ENCODE measurements at regions not wholly inside any gene's neighbourhood (a gene's known extent, or its start where the extent isn't known, plus 50 kb on each side); places are given as distances from the start of the nearest gene placed in this dataset.
"Not testable (repeated sequence)": the region's sequence is repeated elsewhere in the genome, so short reads cannot be mapped to it uniquely, and the experiment has no call there.

GRCh38 chr2:150204451-150204850 lies 283.0 kb downstream of the RND3 start:
- FAIRE-seq: no peak

DNA sequence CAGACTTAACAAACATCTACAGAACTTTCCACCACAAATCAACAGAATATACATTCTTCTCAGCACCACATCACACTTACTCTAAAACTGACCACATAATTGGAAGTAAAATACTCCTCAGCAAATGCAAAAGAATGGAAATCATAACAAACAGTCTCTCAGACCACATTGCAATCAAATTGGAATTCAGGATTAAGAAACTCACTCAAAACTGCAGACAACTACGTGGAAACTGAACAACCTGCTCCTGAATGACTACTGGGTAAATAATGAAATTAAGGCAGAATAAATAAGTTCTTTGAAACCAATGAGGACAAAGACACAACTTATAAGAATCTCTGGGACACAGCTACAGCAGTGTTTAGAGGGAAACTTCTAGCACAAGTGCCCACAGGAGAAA lies 292.7 kb downstream of the RND3 start:
- H3K4me2 ChIP-seq (ENCODE audit: insufficient read depth, low read length); ATAC-seq; BruUV-seq (replicated peaks); POLR2A ChIA-PET; H3K9me1 ChIP-seq (ENCODE audit: control insufficient read depth, insufficient read depth, low read length); H3K27ac ChIP-seq (ENCODE audit: extremely low read depth, low read depth, low read length); H3K27me3 ChIP-seq (ENCODE audit: control insufficient read depth in 2 of 2, insufficient read depth in 2 of 2, low read length in 2 of 2); H3K4me3 ChIP-seq; FAIRE-seq; H4K20me1 ChIP-seq (replicated peaks; ENCODE audit: control insufficient read depth, insufficient read depth, low read length); H3K36me3 ChIP-seq (ENCODE audit: control insufficient read depth, insufficient read depth, low read length); H2AFZ ChIP-seq (ENCODE audit: low read depth, low read length); CTCF ChIA-PET (ENCODE audit: low intra/inter-chr PET ratio); H3K9me3 ChIP-seq (replicated peaks; ENCODE audit: control insufficient read depth, insufficient read depth, low read depth, low read length); H3K79me2 ChIP-seq (ENCODE audit: control insufficient read depth, insufficient read depth, low read length); intact Hi-C loops (cut with micrococcal nuclease); in situ Hi-C loops (cut with MboI); H3K9ac ChIP-seq (ENCODE audit: insufficient read depth in 1 of 2, low read depth in 2 of 2, low read length in 2 of 2); DNase-seq (ENCODE audit: extremely low read depth in 1 of 4, low spot score in 3 of 4); H3K4me1 ChIP-seq (replicated peaks in 1 of 2; ENCODE audit: control insufficient read depth in 2 of 2, insufficient read depth in 2 of 2, low read length in 2 of 2): not testable (repeated sequence)
- 0% methylated on average over 1 of the region's 1 CpG for WGBS (ENCODE audit: insufficient coverage, low coverage, missing lambda C conversion rate)

More at GRCh38 chr2:150204451-150204850, 283.0 kb downstream of the RND3 start:
- ChIA-PET CTCF (ENCODE audit: low intra/inter-chr PET ratio) (no interaction called here), POLR2A (no interaction called here)
- no peaks in the 10 kb centered on the region; the same call in 1 of the 2 replicates for H3K9me3 ChIP-seq (replicated peaks; ENCODE audit: control insufficient read depth, insufficient read depth, low read depth, low read length)
- no peaks in the 10 kb centered on the region for H3K27me3 ChIP-seq (ENCODE audit: control insufficient read depth in 2 of 2, insufficient read depth in 2 of 2, low read length in 2 of 2)
- no peak overlapping the region for H3K27ac ChIP-seq (ENCODE audit: extremely low read depth, low read depth, low read length)
- intact Hi-C loops (cut with micrococcal nuclease) (no loop called here), in situ Hi-C loops (cut with MboI) (no loop called here)
- no peak overlapping the region for H3K4me2 ChIP-seq (ENCODE audit: insufficient read depth, low read length)
- H3K9ac ChIP-seq (ENCODE audit: insufficient read depth in 1 of 2, low read depth in 2 of 2, low read length in 2 of 2): no peak overlapping the region
- TF ChIP-seq TCF3 (CRISPR knock-in tag; IDR thresholded peaks at IDR 0.05): no peak
- TF ChIP-seq CEBPB (tag; IDR thresholded peaks at IDR 0.05): peak; percentile 55
- TF ChIP-seq CEBPG (CRISPR knock-in tag; IDR thresholded peaks at IDR 0.05): no peak
- TF ChIP-seq CEBPG (tag; conservative IDR thresholded peaks at IDR 0.05 in 1 of 2, IDR thresholded peaks at IDR 0.05 in 1 of 2): peak; percentile 48 to 72; a peak in 3 of 4 replicates
- H4K20me1 ChIP-seq (replicated peaks; ENCODE audit: control insufficient read depth, insufficient read depth, low read length): no peaks in the 10 kb centered on the region
- 3% methylated on average over 3 of the region's 3 CpGs for WGBS (ENCODE audit: insufficient coverage, low coverage, missing lambda C conversion rate)
- ATAC-seq (no peak), DNase-seq (ENCODE audit: extremely low read depth in 1 of 4, low spot score in 3 of 4) (no peak)
- no peaks in the 10 kb centered on the region for H3K36me3 ChIP-seq (ENCODE audit: control insufficient read depth, insufficient read depth, low read length)
- no peaks in the 10 kb centered on the region for H3K9me1 ChIP-seq (ENCODE audit: control insufficient read depth, insufficient read depth, low read length)
- no peaks in the 10 kb centered on the region for H3K79me2 ChIP-seq (ENCODE audit: control insufficient read depth, insufficient read depth, low read length)
- BruUV-seq (replicated peaks): no TSS peak
- H3K4me1 ChIP-seq (replicated peaks in 1 of 2; ENCODE audit: control insufficient read depth in 2 of 2, insufficient read depth in 2 of 2, low read length in 2 of 2): no peaks in the 10 kb centered on the region
- no peak overlapping the region for H3K4me3 ChIP-seq
- H2AFZ ChIP-seq (ENCODE audit: low read depth, low read length): no peak overlapping the region

Measured in K562 (cell line).